GOT3 (cell line): ENCODE measurements at regions not wholly inside any gene's neighbourhood (a gene's known extent, or its start where the extent isn't known, plus 50 kb on each side); places are given as distances from the start of the nearest gene placed in this dataset.

Experiments
- DNase-seq: peaks from one replicate; lab custom pipeline; 2025; ENCODE audit warnings: mixed read lengths; lab: John Stamatoyannopoulos, UW

- no peak for DNase-seq
These were observed 71.3 kb upstream of the SOX4 start for GRCh38 chr6:21522143-21522747.

GRCh38 chr6:21522797-21523456, 70.6 kb upstream of the SOX4 start:
- DNase-seq = no peak

- DNase-seq = no peak
These were observed 69.9 kb upstream of the SOX4 start for GRCh38 chr6:21523652-21524051.

- DNase-seq = no peak
These were observed 69.3 kb upstream of the SOX4 start for GRCh38 chr6:21524201-21524600.

- no peak for DNase-seq
These were observed 66.6 kb upstream of the SOX4 start for GRCh38 chr6:21526974-21527373.

- DNase-seq = no peak
These were observed 65.8 kb upstream of the SOX4 start for GRCh38 chr6:21527731-21528130.

- no peak for DNase-seq
These were observed 64.1 kb upstream of the SOX4 start for GRCh38 chr6:21529431-21529830.

GRCh38 chr6:21531393-21531792, 62.2 kb upstream of the SOX4 start:
- DNase-seq = no peak

GRCh38 chr6:21533678-21534077, 59.9 kb upstream of the SOX4 start:
- no peak for DNase-seq

- DNase-seq = no peak
These were observed 57.2 kb upstream of the SOX4 start for GRCh38 chr6:21536280-21536766.

GRCh38 chr6:21537637-21538036, 55.9 kb upstream of the SOX4 start:
- DNase-seq = no peak

- no peak for DNase-seq
These were observed 55.3 kb upstream of the SOX4 start for GRCh38 chr6:21538186-21538798.

- DNase-seq = no peak
These were observed 53.9 kb upstream of the SOX4 start for GRCh38 chr6:21539621-21540100.
